IPS-18a (cell line): ENCODE measurements at regions not wholly inside any gene's neighbourhood (a gene's known extent, or its start where the extent isn't known, plus 50 kb on each side); places are given as distances from the start of the nearest gene placed in this dataset.

Source experiments
- H3K27ac ChIP-seq: one replicate; pipeline ENCODE4 v1.5.1; 2013; ENCODE audit warnings: low read length
- H3K27me3 ChIP-seq: one replicate; pipeline ENCODE4 v1.6.1; 2013; ENCODE audit warnings: mild to moderate bottlenecking, low read length; ENCODE audit not compliant: control insufficient read depth, insufficient read depth
- H3K36me3 ChIP-seq: one replicate; pipeline ENCODE4 v1.6.1; 2013; ENCODE audit warnings: low read depth, low read length; ENCODE audit not compliant: control insufficient read depth
- H3K4me1 ChIP-seq: one replicate; pipeline ENCODE4 v1.6.1; 2013; ENCODE audit warnings: low read depth, low read length; ENCODE audit not compliant: control insufficient read depth
- H3K4me3 ChIP-seq: one replicate; pipeline ENCODE4 v1.5.1; 2013; ENCODE audit warnings: low read length
- H3K9ac ChIP-seq: one replicate; pipeline ENCODE4 v1.6.1; 2013; ENCODE audit warnings: mild to moderate bottlenecking, low read length, moderate library complexity
- H3K9me3 ChIP-seq: one replicate; pipeline ENCODE4 v1.6.1; 2013; ENCODE audit warnings: low read depth, low read length; ENCODE audit not compliant: control insufficient read depth

- H3K9ac ChIP-seq: no peak overlapping the region
- H3K4me3 ChIP-seq: no peak overlapping the region
- no peaks in the 10 kb centered on the region for H3K36me3 ChIP-seq
Measured at GRCh38 chr2:8094526-8094925, 587.3 kb upstream of the ID2 start.

DNA sequence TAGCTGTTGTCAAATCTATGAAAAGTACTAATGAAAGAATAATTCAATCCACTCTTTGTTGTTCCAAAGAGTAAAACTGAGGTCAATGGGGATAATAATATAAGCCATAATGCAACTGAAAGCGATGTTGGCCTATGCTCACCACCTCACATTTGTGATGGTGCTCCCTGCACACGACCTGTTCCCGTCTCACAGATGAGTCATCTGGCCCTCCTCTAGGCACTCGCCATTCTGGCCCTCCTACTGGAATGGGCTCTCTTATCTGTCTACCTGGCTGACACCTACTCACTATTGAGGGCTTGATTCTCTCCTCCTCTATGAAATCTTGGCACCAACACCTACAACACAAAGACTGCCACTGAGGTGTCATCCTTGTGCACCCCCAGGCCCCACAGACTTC is 585.9 kb upstream of the ID2 start:
- Histone ChIP-seq H3K36me3 (no peaks in the 10 kb centered on the region), H3K9me3 (no peaks in the 10 kb centered on the region), H3K27ac (no peak overlapping the region), H3K27me3 (no peaks in the 10 kb centered on the region), H3K4me1 (peaks cover 3% of the 10 kb centered on the region), H3K9ac (no peak overlapping the region), H3K4me3 (no peak overlapping the region)

More at GRCh38 chr2:8094526-8094925, 587.3 kb upstream of the ID2 start:
- Histone ChIP-seq H3K9me3 (no peaks in the 10 kb centered on the region), H3K4me1 (peaks cover 3% of the 10 kb centered on the region), H3K27ac (no peak overlapping the region), H3K27me3 (no peaks in the 10 kb centered on the region)

DNA sequence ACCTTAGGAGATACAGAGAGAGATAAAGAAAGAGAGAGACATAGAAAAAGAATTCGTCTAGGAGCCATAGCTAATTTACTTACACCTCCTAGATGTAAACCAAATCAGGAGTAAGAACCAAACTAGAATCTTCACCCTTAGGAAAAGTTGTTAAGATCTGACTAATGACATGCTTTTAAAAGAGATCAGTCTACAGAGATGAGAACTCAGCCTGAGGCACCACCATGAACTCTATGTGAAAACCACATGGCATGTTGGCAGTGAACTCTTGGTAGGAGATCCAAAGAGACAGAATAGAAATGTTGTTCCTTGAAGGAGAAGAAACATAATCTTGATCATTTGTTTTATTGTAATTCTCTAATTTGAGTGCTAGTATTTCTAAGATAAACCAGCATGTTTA is 585.4 kb upstream of the ID2 start:
- no peaks in the 10 kb centered on the region for H3K27me3 ChIP-seq
- peaks cover 3% of the 10 kb centered on the region for H3K4me1 ChIP-seq
- no peaks in the 10 kb centered on the region for H3K36me3 ChIP-seq
- no peaks in the 10 kb centered on the region for H3K9me3 ChIP-seq
- H3K9ac ChIP-seq: no peak overlapping the region
- H3K4me3 ChIP-seq: no peak overlapping the region
- H3K27ac ChIP-seq: no peak overlapping the region

GRCh38 chr2:8098476-8099266 is 583.2 kb upstream of the ID2 start:
- H3K4me1 ChIP-seq: peaks cover 3% of the 10 kb centered on the region
- H3K9ac ChIP-seq: no peak overlapping the region
- no peak overlapping the region for H3K27ac ChIP-seq
- no peak overlapping the region for H3K4me3 ChIP-seq
- H3K9me3 ChIP-seq: no peaks in the 10 kb centered on the region
- H3K27me3 ChIP-seq: no peaks in the 10 kb centered on the region
- no peaks in the 10 kb centered on the region for H3K36me3 ChIP-seq

DNA sequence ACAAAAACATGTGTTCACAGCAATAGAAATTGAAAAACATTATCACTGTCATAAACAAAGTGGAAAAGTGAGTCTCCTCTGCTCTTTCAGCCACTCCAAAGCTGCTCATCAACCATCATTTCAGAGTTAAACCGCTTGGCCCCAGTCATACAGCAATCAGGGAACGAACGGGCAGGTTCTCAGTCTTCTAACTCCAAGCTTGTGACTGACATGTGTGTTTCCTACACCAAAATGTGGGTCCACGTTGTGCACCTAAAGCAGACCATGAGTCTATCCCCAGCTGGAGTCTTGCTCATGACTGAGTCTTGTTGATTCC is 582.6 kb upstream of the ID2 start:
- peaks cover 3% of the 10 kb centered on the region for H3K4me1 ChIP-seq
- no peaks in the 10 kb centered on the region for H3K9me3 ChIP-seq
- H3K4me3 ChIP-seq: no peak overlapping the region
- no peak overlapping the region for H3K9ac ChIP-seq
- H3K27me3 ChIP-seq: no peaks in the 10 kb centered on the region
- H3K36me3 ChIP-seq: no peaks in the 10 kb centered on the region
- no peak overlapping the region for H3K27ac ChIP-seq

DNA sequence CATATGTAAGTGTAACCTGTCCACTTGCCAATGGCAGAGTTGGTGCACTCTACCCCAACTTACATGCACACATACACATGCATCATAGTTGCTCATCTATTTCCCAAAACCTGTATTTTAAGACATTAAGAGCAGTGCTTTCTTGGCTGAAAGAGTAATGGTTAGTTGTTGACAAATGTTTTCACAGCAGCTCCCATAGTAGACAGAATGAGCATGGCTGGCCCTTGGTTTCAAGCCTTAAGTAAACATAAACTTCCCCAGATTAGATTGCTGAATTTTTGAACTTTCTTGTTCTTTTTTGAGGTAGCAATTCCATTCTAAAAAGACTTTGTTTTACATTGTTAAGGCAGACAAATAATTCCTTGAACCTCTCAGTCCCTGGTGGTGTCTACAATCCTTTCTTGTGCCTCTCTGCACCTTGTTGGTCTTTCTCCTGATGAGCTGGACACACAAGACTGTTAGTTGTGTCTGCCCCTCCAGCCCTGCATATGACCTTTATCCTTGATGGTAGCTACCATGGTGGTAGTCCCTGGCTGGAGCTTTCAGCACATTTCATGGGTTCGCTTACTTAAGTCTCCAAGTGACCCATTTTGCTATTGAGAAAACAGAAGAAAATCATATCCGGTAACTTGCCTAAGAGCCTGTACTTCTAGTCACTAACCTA is 580.1 kb upstream of the ID2 start:
- Histone ChIP-seq H3K36me3 (no peaks in the 10 kb centered on the region), H3K27me3 (no peaks in the 10 kb centered on the region), H3K9me3 (no peaks in the 10 kb centered on the region), H3K27ac (no peak overlapping the region), H3K9ac (no peak overlapping the region), H3K4me1 (no peaks in the 10 kb centered on the region), H3K4me3 (no peak overlapping the region)

- Histone ChIP-seq H3K27ac (no peak overlapping the region), H3K36me3 (no peaks in the 10 kb centered on the region), H3K4me3 (no peak overlapping the region), H3K27me3 (no peaks in the 10 kb centered on the region), H3K9me3 (no peaks in the 10 kb centered on the region), H3K4me1 (no peaks in the 10 kb centered on the region), H3K9ac (no peak overlapping the region)
Measured at GRCh38 chr2:8102470-8102869, 579.4 kb upstream of the ID2 start.

DNA sequence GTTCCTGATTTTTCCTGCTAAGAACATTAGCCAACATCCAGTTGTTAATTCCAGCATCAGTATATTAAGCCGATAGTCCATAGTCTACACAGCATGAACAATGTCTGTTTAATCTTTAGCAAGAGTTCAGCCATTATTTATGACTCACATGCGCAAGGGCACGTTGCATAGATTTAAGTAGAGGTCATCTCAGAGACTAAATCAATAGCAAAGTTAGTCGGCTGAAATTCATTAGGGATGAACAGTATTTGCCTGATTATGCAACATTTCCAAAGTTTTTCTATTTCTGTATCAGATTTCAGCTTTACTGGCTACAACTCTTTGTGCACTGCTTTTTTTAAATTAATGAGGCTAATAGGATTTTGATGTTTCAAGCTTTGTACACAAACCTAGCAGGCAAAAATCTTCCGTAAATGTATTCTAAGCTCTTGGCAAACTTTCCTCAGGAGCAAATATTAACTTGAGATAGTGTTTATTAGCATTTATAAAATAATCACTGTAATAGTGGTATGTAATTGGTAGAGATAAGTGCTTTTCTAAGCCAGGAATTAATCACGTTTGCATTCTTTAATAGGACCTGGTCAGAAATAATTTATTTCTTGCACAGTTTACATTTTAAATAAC is 578.7 kb upstream of the ID2 start:
- Histone ChIP-seq H3K36me3 (no peaks in the 10 kb centered on the region), H3K27ac (no peak overlapping the region), H3K9ac (no peak overlapping the region), H3K27me3 (no peaks in the 10 kb centered on the region), H3K9me3 (no peaks in the 10 kb centered on the region), H3K4me1 (no peaks in the 10 kb centered on the region), H3K4me3 (no peak overlapping the region)

DNA sequence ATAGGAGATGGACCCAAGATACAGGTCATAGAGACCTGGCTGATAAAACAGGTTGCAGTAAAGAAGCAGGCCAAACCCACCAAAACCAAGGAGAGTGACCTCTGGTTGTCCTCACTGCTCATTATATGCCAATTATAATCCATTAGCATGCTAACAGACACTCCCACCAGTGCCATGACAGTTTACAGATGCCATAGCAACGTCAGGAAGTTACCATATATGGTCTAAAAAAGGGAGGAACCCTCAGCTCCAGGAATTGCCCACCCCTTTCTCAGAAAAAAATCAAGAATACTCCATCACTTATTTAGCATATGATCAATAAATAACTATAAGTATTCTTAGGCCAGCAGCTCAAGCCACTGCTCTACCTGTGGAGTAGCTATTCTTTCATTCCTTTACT is 574.7 kb upstream of the ID2 start:
- no peaks in the 10 kb centered on the region for H3K9me3 ChIP-seq

GRCh38 chr2:8107621-8108378 is 574.1 kb upstream of the ID2 start:
- no peaks in the 10 kb centered on the region for H3K4me1 ChIP-seq
- no peaks in the 10 kb centered on the region for H3K27me3 ChIP-seq
- no peak overlapping the region for H3K9ac ChIP-seq
- H3K9me3 ChIP-seq: no peaks in the 10 kb centered on the region
- no peak overlapping the region for H3K27ac ChIP-seq
- no peak overlapping the region for H3K4me3 ChIP-seq
- H3K36me3 ChIP-seq: no peaks in the 10 kb centered on the region

More for the DNA sequence above, 574.7 kb upstream of the ID2 start:
- no peaks in the 10 kb centered on the region for H3K36me3 ChIP-seq
- H3K9ac ChIP-seq: no peak overlapping the region
- H3K4me1 ChIP-seq: no peaks in the 10 kb centered on the region
- H3K27me3 ChIP-seq: no peaks in the 10 kb centered on the region
- no peak overlapping the region for H3K27ac ChIP-seq
- H3K4me3 ChIP-seq: no peak overlapping the region

GRCh38 chr2:8110716-8111115 is 571.1 kb upstream of the ID2 start:
- no peaks in the 10 kb centered on the region for H3K9me3 ChIP-seq
- no peak overlapping the region for H3K9ac ChIP-seq
- no peak overlapping the region for H3K27ac ChIP-seq
- no peaks in the 10 kb centered on the region for H3K36me3 ChIP-seq
- no peaks in the 10 kb centered on the region for H3K4me1 ChIP-seq
- H3K27me3 ChIP-seq: no peaks in the 10 kb centered on the region
- no peak overlapping the region for H3K4me3 ChIP-seq
